Caco-2 (cell line): ENCODE measurements at regions not wholly inside any gene's neighbourhood (a gene's known extent, or its start where the extent isn't known, plus 50 kb on each side); places are given as distances from the start of the nearest gene placed in this dataset.
"Not testable (repeated sequence)": the region's sequence is repeated elsewhere in the genome, so short reads cannot be mapped to it uniquely, and the experiment has no call there.

Source experiments
- BruUV-seq: library from RNA; stranded (reverse); fragments of 400-500 nt; replicated peaks from 2 replicates; lab custom pipeline; 2021; lab: Mats Ljungman, UMichigan
- CTCF ChIA-PET: fragments of 300-600 bp; sonication (Branson Sonifier 250); formaldehyde crosslinking; loops from one replicate; lab custom pipeline; 2022; ENCODE audit warnings: antibody characterized with exemption; lab: Charles Lee
- POLR2A ChIA-PET: fragments of 300-600 bp; sonication (Branson Sonifier 250); formaldehyde crosslinking; loops from one replicate; lab custom pipeline; 2022; ENCODE audit warnings: antibody characterized with exemption; lab: Charles Lee
- DNase-seq, 2 experiments: peaks; one replicate each; pipeline versions ENCODE4 v3.0.0 to v3.0.0-alpha.2; 2020 to 2022
- H3K27me3 ChIP-seq: replicated peaks from 2 replicates; pipeline ENCODE4 v1.6.0; 2011; ENCODE audit warnings: low read length; ENCODE audit not compliant: control insufficient read depth, insufficient read depth
- H3K36me3 ChIP-seq: 2 replicates; pipeline ENCODE4 v1.5.1; 2011; ENCODE audit warnings: low read length; ENCODE audit not compliant: control insufficient read depth, insufficient read depth
- H3K4me1 ChIP-seq: fragments of 250-450 bp; sonication (Bioruptor Pico); 2 replicates; pipeline ENCODE4 v1.5.1; 2020; ENCODE audit warnings: mild to moderate bottlenecking
- H3K4me3 ChIP-seq: 2 replicates; pipeline ENCODE4 v1.5.1; 2011; ENCODE audit warnings: low read depth, mild to moderate bottlenecking, control low read depth, low read length
- H3K9me3 ChIP-seq: fragments of 250-450 bp; sonication (Bioruptor Pico); 2 replicates; pipeline ENCODE4 v1.5.1; 2020; ENCODE audit warnings: mild to moderate bottlenecking, moderate library complexity
- H3K27ac Mint-ChIP-seq: one replicate; pipeline ENCODE4 v1.8.0; 2022; ENCODE audit warnings: mixed read lengths; ENCODE audit not compliant: unreplicated experiment
- H3K27me3 Mint-ChIP-seq: one replicate; pipeline ENCODE4 v1.8.0; 2022; ENCODE audit warnings: mixed read lengths; ENCODE audit not compliant: insufficient read depth, unreplicated experiment
- H3K36me3 Mint-ChIP-seq: one replicate; pipeline ENCODE4 v1.8.0; 2022; ENCODE audit warnings: mild to moderate bottlenecking, mixed read lengths; ENCODE audit not compliant: insufficient read depth, unreplicated experiment
- H3K4me1 Mint-ChIP-seq: one replicate; pipeline ENCODE4 v1.8.0; 2022; ENCODE audit warnings: low read depth, mixed read lengths; ENCODE audit not compliant: unreplicated experiment
- H3K4me3 Mint-ChIP-seq: one replicate; pipeline ENCODE4 v1.8.0; 2022; ENCODE audit warnings: mild to moderate bottlenecking, moderate library complexity, mixed read lengths; ENCODE audit not compliant: unreplicated experiment
- H3K9me3 Mint-ChIP-seq: one replicate; pipeline ENCODE4 v1.8.0; 2022; ENCODE audit warnings: mixed read lengths; ENCODE audit not compliant: unreplicated experiment
- CTCF ChIP-seq, 2 experiments: fragments of 200-600 bp in 1 of 2; IDR thresholded peaks; 1 replicate in 1 of 2; 2 replicates in 1 of 2; pipeline versions ENCODE4 v1.5.1 to v1.8.0; 2011 to 2022; ENCODE audit warnings: antibody characterized with exemption in 1 of 2, control low read depth in 1 of 2, inconsistent platforms in 1 of 2, low read depth in 1 of 2, low read length in 1 of 2, mild to moderate bottlenecking in 1 of 2, moderate library complexity in 1 of 2; ENCODE audit not compliant: insufficient read depth in 1 of 2, severe bottlenecking in 1 of 2, unreplicated experiment in 1 of 2
- intact Hi-C: fragments of 100-400 bp; cut with micrococcal nuclease; formaldehyde crosslinking; loops from one replicate; pipeline ENCODE4 v1.10.0; 2022; ENCODE audit not compliant: unreplicated experiment

- no peaks in the 10 kb centered on the region for H3K4me1 Mint-ChIP-seq
- DNase-seq, result no peak
- CTCF ChIA-PET, result no interaction called here
- no peaks in the 10 kb centered on the region for H3K27me3 ChIP-seq
- peaks cover 21% of the 10 kb centered on the region for H3K27me3 Mint-ChIP-seq
- no peaks in the 10 kb centered on the region for H3K9me3 Mint-ChIP-seq
- H3K4me1 ChIP-seq, result no peaks in the 10 kb centered on the region
- no peaks in the 10 kb centered on the region for H3K36me3 Mint-ChIP-seq
- no TSS peak for BruUV-seq
- H3K4me3 ChIP-seq, result no peak overlapping the region
- intact Hi-C loops, result no loop called here
- no peaks in the 10 kb centered on the region for H3K36me3 ChIP-seq
- POLR2A ChIA-PET, result no interaction called here
- H3K9me3 ChIP-seq, result no peaks in the 10 kb centered on the region
- no peak overlapping the region for H3K4me3 Mint-ChIP-seq
- no peak overlapping the region for H3K27ac Mint-ChIP-seq
- TF ChIP-seq CTCF (IDR thresholded peaks at IDR 0.05; ENCODE audit: insufficient read depth in 1 of 2, low read depth in 1 of 2, low read length in 1 of 2, severe bottlenecking in 1 of 2, unreplicated experiment in 1 of 2), result no peak
Observed at GRCh38 chr22:49672014-49672516, 155.6 kb downstream of the BRD1 start.

- H3K4me1 Mint-ChIP-seq, result no peaks in the 10 kb centered on the region
- H3K36me3 Mint-ChIP-seq, result no peaks in the 10 kb centered on the region
- H3K4me3 ChIP-seq, result no peak overlapping the region
- H3K27ac Mint-ChIP-seq, result no peak overlapping the region
- POLR2A ChIA-PET, result no interaction called here
- H3K4me1 ChIP-seq, result no peaks in the 10 kb centered on the region
- no peaks in the 10 kb centered on the region for H3K9me3 Mint-ChIP-seq
- CTCF ChIA-PET, result no interaction called here
- TF ChIP-seq CTCF (IDR thresholded peaks at IDR 0.05; ENCODE audit: insufficient read depth in 1 of 2, low read depth in 1 of 2, low read length in 1 of 2, severe bottlenecking in 1 of 2, unreplicated experiment in 1 of 2), result no peak
- H3K36me3 ChIP-seq, result no peaks in the 10 kb centered on the region
- peaks cover 18% of the 10 kb centered on the region for H3K27me3 Mint-ChIP-seq
- H3K27me3 ChIP-seq, result no peaks in the 10 kb centered on the region
- intact Hi-C loops, result no loop called here
- H3K9me3 ChIP-seq, result no peaks in the 10 kb centered on the region
- no peak overlapping the region for H3K4me3 Mint-ChIP-seq
- DNase-seq, result no peak
- BruUV-seq, result no TSS peak
Observed at GRCh38 chr22:49671331-49672013, 156.2 kb downstream of the BRD1 start.

- H3K27me3 ChIP-seq, result no peaks in the 10 kb centered on the region
- Mint-ChIP-seq H3K4me3 (no peak overlapping the region), H3K27ac (no peak overlapping the region), H3K4me1 (no peaks in the 10 kb centered on the region), H3K9me3 (no peaks in the 10 kb centered on the region), H3K36me3 (no peaks in the 10 kb centered on the region), H3K27me3 (peaks cover 23% of the 10 kb centered on the region)
- intact Hi-C loops, result no loop called here
- no peak for TF ChIP-seq CTCF (IDR thresholded peaks at IDR 0.05; ENCODE audit: insufficient read depth in 1 of 2, low read depth in 1 of 2, low read length in 1 of 2, severe bottlenecking in 1 of 2, unreplicated experiment in 1 of 2)
- POLR2A ChIA-PET, result interaction anchor here (0.7 kb wide), 1 partner anchor 1421 kb away, joined by 4 read pairs; no protein-coding TSS in a partner anchor
- no peaks in the 10 kb centered on the region for H3K9me3 ChIP-seq
- DNase-seq, result no peak
- no TSS peak for BruUV-seq
- no peaks in the 10 kb centered on the region for H3K36me3 ChIP-seq
- no peaks in the 10 kb centered on the region for H3K4me1 ChIP-seq
- H3K4me3 ChIP-seq, result no peak overlapping the region
- CTCF ChIA-PET, result no interaction called here
Observed at GRCh38 chr22:49670456-49671330, 157.0 kb downstream of the BRD1 start.

GRCh38 chr22:49669969-49670455 is 157.7 kb downstream of the BRD1 start:
- CTCF ChIA-PET, intact Hi-C loops, H3K4me3 Mint-ChIP-seq, H3K9me3 ChIP-seq, H3K27ac Mint-ChIP-seq, BruUV-seq, H3K4me1 Mint-ChIP-seq, H3K36me3 ChIP-seq, DNase-seq, H3K27me3 ChIP-seq, H3K36me3 Mint-ChIP-seq, H3K9me3 Mint-ChIP-seq, H3K4me1 ChIP-seq, H3K4me3 ChIP-seq: not testable (repeated sequence)
- POLR2A ChIA-PET, result interaction anchor here (0.7 kb wide), 1 partner anchor 1420 kb away, joined by 4 read pairs; no protein-coding TSS in a partner anchor
- peaks cover 25% of the 10 kb centered on the region for H3K27me3 Mint-ChIP-seq
